GM10248 (cell line): ENCODE measurements at regions not wholly inside any gene's neighbourhood (a gene's known extent, or its start where the extent isn't known, plus 50 kb on each side); places are given as distances from the start of the nearest gene placed in this dataset.

Experiments used
- CTCF ChIA-PET: fragments of 300-600 bp; sonication (Branson Sonifier 250); formaldehyde crosslinking; extraction: SDS; loops from one replicate; lab custom pipeline; 2021; ENCODE audit warnings: antibody characterized with exemption; lab: Yijun Ruan, JAX
- POLR2A ChIA-PET: fragments of 350-650 bp; sonication (Branson Sonifier 250); formaldehyde crosslinking; extraction: SDS; loops from one replicate; lab custom pipeline; 2020; ENCODE audit warnings: antibody characterized with exemption; lab: Yijun Ruan, JAX
- DNase-seq: peaks from one replicate; pipeline ENCODE4 v3.0.0; 2012; ENCODE audit errors: extremely low spot score
- CTCF ChIP-seq: IDR thresholded peaks from 2 replicates; pipeline ENCODE4 v1.5.1; 2012; ENCODE audit warnings: mild to moderate bottlenecking, low read depth; ENCODE audit errors: extremely low read depth, missing control alignments, control extremely low read depth

GRCh38 chr2:228847684-228848083 lies 423.4 kb downstream of the PID1 start:
- no peak for TF ChIP-seq CTCF
- no peak for DNase-seq
- POLR2A ChIA-PET: no interaction called here
- CTCF ChIA-PET: interaction anchor here (0.7 to 1.0 kb wide), 2 partner anchors 10 to 12 kb away, joined by 3 read pairs; no protein-coding TSS in a partner anchor

- ChIA-PET CTCF (no interaction called here), POLR2A (no interaction called here)
- TF ChIP-seq CTCF: no peak
- DNase-seq: no peak
Measured at GRCh38 chr2:228846161-228846560, 424.9 kb downstream of the PID1 start.

GRCh38 chr2:228845162-228845925 lies 425.7 kb downstream of the PID1 start:
- CTCF ChIA-PET: no interaction called here
- no peak for TF ChIP-seq CTCF
- POLR2A ChIA-PET: no interaction called here
- no peak for DNase-seq

- TF ChIP-seq CTCF: no peak
- ChIA-PET CTCF (interaction anchor here (1.3 kb wide), 1 partner anchor 10 kb away, joined by 3 read pairs; no protein-coding TSS in a partner anchor), POLR2A (no interaction called here)
- no peak for DNase-seq
Measured at GRCh38 chr2:228841877-228842276, 429.2 kb downstream of the PID1 start.

GRCh38 chr2:228841475-228841874 lies 429.6 kb downstream of the PID1 start:
- POLR2A ChIA-PET: no interaction called here
- DNase-seq: no peak
- TF ChIP-seq CTCF: no peak
- CTCF ChIA-PET: interaction anchor here (1.3 kb wide), 1 partner anchor 10 kb away, joined by 3 read pairs; no protein-coding TSS in a partner anchor

GRCh38 chr2:228840743-228841114 lies 430.4 kb downstream of the PID1 start:
- ChIA-PET CTCF (no interaction called here), POLR2A (no interaction called here)
- no peak for TF ChIP-seq CTCF

More at GRCh38 chr2:228840743-228841114, 430.4 kb downstream of the PID1 start:
- no peak for DNase-seq
